HCT116 (cell line): ENCODE measurements at regions not wholly inside any gene's neighbourhood (a gene's known extent, or its start where the extent isn't known, plus 50 kb on each side); places are given as distances from the start of the nearest gene placed in this dataset.

ENCODE experiments used
- ATF3 ChIP-seq: IDR thresholded peaks from 2 replicates; pipeline ENCODE4 v1.6.1; 2012
- EZH2 ChIP-seq: fragments of 200-600 bp; sonication (generic); IDR thresholded peaks from 2 replicates; pipeline ENCODE4 v1.6.1; 2017; ENCODE audit warnings: antibody characterized with exemption, mixed run types
- FOSL1 ChIP-seq: IDR thresholded peaks from 2 replicates; pipeline ENCODE4 v1.6.1; 2012; ENCODE audit warnings: low read depth
- POLR2A ChIP-seq: IDR thresholded peaks from 2 replicates; pipeline ENCODE4 v1.7.0; 2011; ENCODE audit warnings: borderline replicate concordance; ENCODE audit not compliant: insufficient read depth, insufficient read length; ENCODE audit errors: extremely low read depth
- POLR2AphosphoS5 ChIP-seq: IDR thresholded peaks from 2 replicates; pipeline ENCODE4 v1.6.1; 2011; ENCODE audit warnings: mild to moderate bottlenecking, low read depth, low read length, moderate library complexity
- SRF ChIP-seq: IDR thresholded peaks from 2 replicates; pipeline ENCODE4 v1.6.1; 2012; ENCODE audit warnings: low read depth
- TCF7L2 ChIP-seq: IDR thresholded peaks from 2 replicates; pipeline ENCODE4 v1.7.0; 2011; ENCODE audit warnings: borderline replicate concordance, inconsistent platforms; ENCODE audit not compliant: insufficient read depth, insufficient read length; ENCODE audit errors: extremely low read depth
- ZNF274 ChIP-seq: fragments of 200-500 bp; sonication (Bioruptor generic); IDR thresholded peaks from 2 replicates; pipeline ENCODE4 v1.6.1; 2014; ENCODE audit warnings: mild to moderate bottlenecking, low read depth, low read length, inconsistent platforms
- TF ChIP-seq, protein P1 (sequence below), 3 experiments: fragments of 200-600 bp in 1 of 3; sonication (generic) in 1 of 3; IDR thresholded peaks in 2 of 3; conservative IDR thresholded peaks in 1 of 3; 2 replicates each; pipeline ENCODE4 v1.5.1; 2012 to 2017; ENCODE audit warnings: low read depth in 2 of 3, low read length in 2 of 3, antibody characterized with exemption in 1 of 3, borderline replicate concordance in 1 of 3, control low read depth in 1 of 3, mild to moderate bottlenecking in 1 of 3, mixed read lengths in 1 of 3, mixed run types in 1 of 3, moderate library complexity in 1 of 3; ENCODE audit not compliant: insufficient read depth in 1 of 3
- TF ChIP-seq, protein P2 (sequence below): IDR thresholded peaks from 2 replicates; pipeline ENCODE4 v1.6.1; 2011; ENCODE audit warnings: mild to moderate bottlenecking, low read length, moderate library complexity; ENCODE audit not compliant: insufficient replicate concordance; ENCODE audit errors: extremely low read depth

DNA sequence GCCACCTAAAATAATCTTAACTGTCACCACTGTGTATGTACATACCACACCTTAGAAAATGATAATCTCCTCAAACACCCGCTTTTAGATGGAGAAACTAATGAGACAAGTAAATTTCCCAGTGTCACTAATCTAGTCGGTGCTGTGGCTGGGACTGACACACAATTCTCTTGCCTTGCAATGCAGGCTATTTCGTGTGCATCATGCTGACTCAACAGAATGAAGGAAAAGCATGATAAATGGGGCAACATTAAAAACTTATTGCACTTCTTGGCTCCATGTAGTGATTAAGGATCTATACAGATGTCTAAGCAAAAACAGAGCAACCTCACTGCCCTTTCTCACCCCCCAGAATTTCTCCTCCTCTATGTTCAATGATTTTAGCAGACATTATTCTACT, 677.9 kb downstream of the DTWD2 start:
- TF ChIP-seq EZH2 (no peak), POLR2A (no peak), TCF7L2 (no peak), ATF3 (no peak), POLR2AphosphoS5 (no peak), SRF (no peak), ZNF274 (no peak), FOSL1 (no peak)
- TF ChIP-seq, protein P1, sequence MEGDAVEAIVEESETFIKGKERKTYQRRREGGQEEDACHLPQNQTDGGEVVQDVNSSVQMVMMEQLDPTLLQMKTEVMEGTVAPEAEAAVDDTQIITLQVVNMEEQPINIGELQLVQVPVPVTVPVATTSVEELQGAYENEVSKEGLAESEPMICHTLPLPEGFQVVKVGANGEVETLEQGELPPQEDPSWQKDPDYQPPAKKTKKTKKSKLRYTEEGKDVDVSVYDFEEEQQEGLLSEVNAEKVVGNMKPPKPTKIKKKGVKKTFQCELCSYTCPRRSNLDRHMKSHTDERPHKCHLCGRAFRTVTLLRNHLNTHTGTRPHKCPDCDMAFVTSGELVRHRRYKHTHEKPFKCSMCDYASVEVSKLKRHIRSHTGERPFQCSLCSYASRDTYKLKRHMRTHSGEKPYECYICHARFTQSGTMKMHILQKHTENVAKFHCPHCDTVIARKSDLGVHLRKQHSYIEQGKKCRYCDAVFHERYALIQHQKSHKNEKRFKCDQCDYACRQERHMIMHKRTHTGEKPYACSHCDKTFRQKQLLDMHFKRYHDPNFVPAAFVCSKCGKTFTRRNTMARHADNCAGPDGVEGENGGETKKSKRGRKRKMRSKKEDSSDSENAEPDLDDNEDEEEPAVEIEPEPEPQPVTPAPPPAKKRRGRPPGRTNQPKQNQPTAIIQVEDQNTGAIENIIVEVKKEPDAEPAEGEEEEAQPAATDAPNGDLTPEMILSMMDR (IDR thresholded peaks at IDR 0.05 in 2 of 3, conservative IDR thresholded peaks at IDR 0.05 in 1 of 3; ENCODE audit: borderline replicate concordance in 1 of 3, insufficient read depth in 1 of 3, low read depth in 2 of 3, low read length in 2 of 3), result no peak
- TF ChIP-seq, protein P2, sequence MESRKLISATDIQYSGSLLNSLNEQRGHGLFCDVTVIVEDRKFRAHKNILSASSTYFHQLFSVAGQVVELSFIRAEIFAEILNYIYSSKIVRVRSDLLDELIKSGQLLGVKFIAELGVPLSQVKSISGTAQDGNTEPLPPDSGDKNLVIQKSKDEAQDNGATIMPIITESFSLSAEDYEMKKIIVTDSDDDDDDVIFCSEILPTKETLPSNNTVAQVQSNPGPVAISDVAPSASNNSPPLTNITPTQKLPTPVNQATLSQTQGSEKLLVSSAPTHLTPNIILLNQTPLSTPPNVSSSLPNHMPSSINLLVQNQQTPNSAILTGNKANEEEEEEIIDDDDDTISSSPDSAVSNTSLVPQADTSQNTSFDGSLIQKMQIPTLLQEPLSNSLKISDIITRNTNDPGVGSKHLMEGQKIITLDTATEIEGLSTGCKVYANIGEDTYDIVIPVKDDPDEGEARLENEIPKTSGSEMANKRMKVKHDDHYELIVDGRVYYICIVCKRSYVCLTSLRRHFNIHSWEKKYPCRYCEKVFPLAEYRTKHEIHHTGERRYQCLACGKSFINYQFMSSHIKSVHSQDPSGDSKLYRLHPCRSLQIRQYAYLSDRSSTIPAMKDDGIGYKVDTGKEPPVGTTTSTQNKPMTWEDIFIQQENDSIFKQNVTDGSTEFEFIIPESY, result no peak
